Hepatocyte (in vitro differentiated cells): ENCODE measurements at regions not wholly inside any gene's neighbourhood (a gene's known extent, or its start where the extent isn't known, plus 50 kb on each side); places are given as distances from the start of the nearest gene placed in this dataset.

Experiments
- DNase-seq: peaks from one replicate; pipeline ENCODE4 v3.0.0-alpha.2; 2016; ENCODE audit warnings: low spot score
- H2AFZ ChIP-seq: fragments of 200-600 bp; sonication (generic); 2 replicates; pipeline ENCODE4 v1.6.0; 2016; ENCODE audit warnings: antibody characterized with exemption, mild to moderate bottlenecking
- H3K27ac ChIP-seq: fragments of 200-600 bp; sonication (generic); 2 replicates; pipeline ENCODE4 v1.5.1; 2016; ENCODE audit warnings: mild to moderate bottlenecking
- H3K27me3 ChIP-seq: fragments of 200-600 bp; sonication (generic); 2 replicates; pipeline ENCODE4 v1.6.1; 2016
- H3K36me3 ChIP-seq: fragments of 200-600 bp; sonication (generic); replicated peaks from 2 replicates; pipeline ENCODE4 v1.5.1; 2016; ENCODE audit warnings: low read depth; ENCODE audit not compliant: insufficient read depth
- H3K4me1 ChIP-seq: fragments of 200-600 bp; sonication (generic); 2 replicates; pipeline ENCODE4 v1.5.1; 2016; ENCODE audit warnings: mild to moderate bottlenecking, moderate library complexity; ENCODE audit not compliant: insufficient read depth
- H3K4me2 ChIP-seq: fragments of 200-600 bp; sonication (generic); 2 replicates; pipeline ENCODE4 v1.6.0; 2016
- H3K4me3 ChIP-seq: fragments of 200-600 bp; sonication (generic); 2 replicates; pipeline ENCODE4 v1.5.1; 2016; ENCODE audit warnings: mild to moderate bottlenecking
- H3K79me2 ChIP-seq: fragments of 200-600 bp; sonication (generic); 2 replicates; pipeline ENCODE4 v1.6.0; 2017; ENCODE audit warnings: mild to moderate bottlenecking
- H3K9me2 ChIP-seq: fragments of 200-600 bp; sonication (generic); replicated peaks from 2 replicates; pipeline ENCODE4 v1.6.0; 2017; ENCODE audit warnings: mild to moderate bottlenecking; ENCODE audit not compliant: insufficient read depth
- H3K9me3 ChIP-seq: fragments of 200-600 bp; sonication (generic); 2 replicates; pipeline ENCODE4 v1.5.1; 2016; ENCODE audit warnings: low read depth, mild to moderate bottlenecking
- H4K20me1 ChIP-seq: fragments of 200-600 bp; sonication (generic); 2 replicates; pipeline ENCODE4 v1.6.0; 2016; ENCODE audit warnings: mild to moderate bottlenecking; ENCODE audit not compliant: insufficient read depth, poor library complexity, severe bottlenecking
- CTCF ChIP-seq: fragments of 200-600 bp; sonication (generic); IDR thresholded peaks from 2 replicates; pipeline ENCODE4 v1.5.1; 2016; ENCODE audit warnings: antibody characterized with exemption, mild to moderate bottlenecking; ENCODE audit not compliant: poor library complexity
- EZH2 ChIP-seq: fragments of 200-600 bp; sonication (generic); IDR thresholded peaks from 2 replicates; pipeline ENCODE4 v1.6.1; 2016; ENCODE audit warnings: antibody characterized with exemption, mild to moderate bottlenecking, borderline replicate concordance
- EZH2phosphoT487 ChIP-seq: fragments of 200-600 bp; sonication (generic); IDR thresholded peaks from one replicate; pipeline ENCODE4 v1.6.1; 2018; ENCODE audit warnings: antibody characterized with exemption, mild to moderate bottlenecking, low read depth, moderate library complexity; ENCODE audit not compliant: unreplicated experiment, severe bottlenecking
- WGBS: methylation state at CpG from one replicate; pipeline ENCODE4 v1.1.6; 2016; ENCODE audit warnings: low lambda C conversion rate; ENCODE audit errors: missing lambda C conversion rate; 5-methylcytosine and 5-hydroxymethylcytosine counted together

GRCh38 chr9:88736136-88736637 is 201.2 kb downstream of the NXNL2 start:
- Histone ChIP-seq H3K9me2 (no peaks in the 10 kb centered on the region), H3K4me3 (no peak overlapping the region), H3K36me3 (no peaks in the 10 kb centered on the region), H4K20me1 (no peaks in the 10 kb centered on the region), H3K27me3 (no peaks in the 10 kb centered on the region), H3K4me2 (no peak overlapping the region), H3K79me2 (no peaks in the 10 kb centered on the region), H3K27ac (no peak overlapping the region), H3K4me1 (peaks cover 28% of the 10 kb centered on the region), H3K9me3 (no peaks in the 10 kb centered on the region), H2AFZ (no peak overlapping the region)
- DNase-seq: no peak
- 55% methylated on average over 1 of the region's 1 CpG for WGBS
- TF ChIP-seq CTCF (peak; percentile 6), EZH2 (no peak)

- 87% methylated on average over 4 of the region's 4 CpGs for WGBS
- no peak for TF ChIP-seq EZH2
- TF ChIP-seq CTCF: no peak
- TF ChIP-seq EZH2phosphoT487: no peak
- no peaks in the 10 kb centered on the region for H4K20me1 ChIP-seq
- no peak for DNase-seq
- H3K79me2 ChIP-seq: no peaks in the 10 kb centered on the region
- H3K27me3 ChIP-seq: no peaks in the 10 kb centered on the region
- H2AFZ ChIP-seq: no peak overlapping the region
- H3K9me3 ChIP-seq: no peaks in the 10 kb centered on the region
- peaks cover 28% of the 10 kb centered on the region for H3K4me1 ChIP-seq
- no peaks in the 10 kb centered on the region for H3K36me3 ChIP-seq
- no peak overlapping the region for H3K27ac ChIP-seq
- H3K9me2 ChIP-seq: no peaks in the 10 kb centered on the region
- no peak overlapping the region for H3K4me2 ChIP-seq
- H3K4me3 ChIP-seq: no peak overlapping the region
Measured at GRCh38 chr9:88737031-88737430, 202.1 kb downstream of the NXNL2 start.

- no peaks in the 10 kb centered on the region for H3K27me3 ChIP-seq
- no peaks in the 10 kb centered on the region for H3K9me2 ChIP-seq
- H3K27ac ChIP-seq: peak overlapping the region; percentile 76
- TF ChIP-seq EZH2phosphoT487: no peak
- TF ChIP-seq CTCF: no peak
- no peak for TF ChIP-seq EZH2
- no peak overlapping the region for H3K4me2 ChIP-seq
- no peaks in the 10 kb centered on the region for H4K20me1 ChIP-seq
- no peak overlapping the region for H3K4me3 ChIP-seq
- H3K9me3 ChIP-seq: no peaks in the 10 kb centered on the region
- peaks cover 29% of the 10 kb centered on the region for H3K4me1 ChIP-seq
- no peaks in the 10 kb centered on the region for H3K36me3 ChIP-seq
- WGBS: 69% methylated on average over 9 of the region's 9 CpGs
- DNase-seq: no peak
- no peaks in the 10 kb centered on the region for H3K79me2 ChIP-seq
- no peak overlapping the region for H2AFZ ChIP-seq
Measured at GRCh38 chr9:88737876-88738275, 202.9 kb downstream of the NXNL2 start.

- Histone ChIP-seq H3K36me3 (no peaks in the 10 kb centered on the region), H2AFZ (no peak overlapping the region), H3K27me3 (no peaks in the 10 kb centered on the region), H3K9me2 (no peaks in the 10 kb centered on the region), H3K4me1 (peaks cover 33% of the 10 kb centered on the region), H3K27ac (peak overlapping the region; percentile 76), H3K9me3 (no peaks in the 10 kb centered on the region), H4K20me1 (no peaks in the 10 kb centered on the region), H3K4me2 (no peak overlapping the region), H3K79me2 (no peaks in the 10 kb centered on the region), H3K4me3 (no peak overlapping the region)
- DNase-seq: no peak
- WGBS: 47% methylated on average over 3 of the region's 3 CpGs
- TF ChIP-seq EZH2phosphoT487 (no peak), EZH2 (no peak), CTCF (no peak)
Measured at GRCh38 chr9:88738709-88739108, 203.7 kb downstream of the NXNL2 start.
